Osteocyte (in vitro differentiated cells): ENCODE measurements at regions not wholly inside any gene's neighbourhood (a gene's known extent, or its start where the extent isn't known, plus 50 kb on each side); places are given as distances from the start of the nearest gene placed in this dataset.

Experiments used
- DNase-seq: peaks from one replicate; pipeline ENCODE4 v3.0.0; 2021; ENCODE audit warnings: mixed read lengths; ENCODE audit not compliant: unreplicated experiment; ENCODE audit errors: extremely low spot score
- H3K27ac Mint-ChIP-seq: one replicate; pipeline ENCODE4 v1.8.0; 2021; ENCODE audit warnings: mild to moderate bottlenecking, mixed read lengths; ENCODE audit not compliant: unreplicated experiment
- H3K27me3 Mint-ChIP-seq: one replicate; pipeline ENCODE4 v1.8.0; 2021; ENCODE audit warnings: mixed read lengths; ENCODE audit not compliant: unreplicated experiment
- H3K36me3 Mint-ChIP-seq: one replicate; pipeline ENCODE4 v1.8.0; 2021; ENCODE audit warnings: mixed read lengths; ENCODE audit not compliant: unreplicated experiment
- H3K4me1 Mint-ChIP-seq: one replicate; pipeline ENCODE4 v1.8.0; 2021; ENCODE audit warnings: mixed read lengths; ENCODE audit not compliant: unreplicated experiment
- H3K4me3 Mint-ChIP-seq: one replicate; pipeline ENCODE4 v1.8.0; 2021; ENCODE audit warnings: mild to moderate bottlenecking, moderate library complexity, mixed read lengths; ENCODE audit not compliant: unreplicated experiment
- H3K9me3 Mint-ChIP-seq: one replicate; pipeline ENCODE4 v1.8.0; 2021; ENCODE audit warnings: mixed read lengths; ENCODE audit not compliant: unreplicated experiment
- CTCF ChIP-seq: fragments of 200-600 bp; sonication (generic); IDR thresholded peaks from 2 replicates; pipeline ENCODE4 v1.5.0; 2021; ENCODE audit warnings: antibody characterized with exemption, mild to moderate bottlenecking, moderate library complexity

DNA sequence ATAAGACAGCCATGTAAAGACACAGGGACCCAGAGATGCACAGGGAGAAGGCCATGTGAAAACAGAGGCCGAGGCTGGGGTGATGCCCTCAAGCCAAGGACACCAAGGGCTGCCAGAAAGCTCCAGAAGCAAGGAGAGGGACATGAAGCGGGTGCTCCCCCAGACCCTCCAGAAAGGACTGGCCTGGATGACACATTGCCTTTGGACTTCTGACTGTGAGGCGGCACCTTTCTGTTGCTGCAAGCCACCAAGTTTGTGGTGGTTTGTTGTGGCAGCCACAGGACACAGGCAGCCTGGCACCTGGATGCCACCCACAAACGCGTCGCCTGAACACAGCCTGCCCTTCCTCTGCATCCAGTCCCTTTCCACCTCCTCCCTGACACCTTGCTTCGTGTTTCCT lies 67.1 kb downstream of the RHOB start:
- no peak for DNase-seq
- no peak overlapping the region for H3K4me3 Mint-ChIP-seq
- TF ChIP-seq CTCF = no peak
- no peak overlapping the region for H3K27ac Mint-ChIP-seq
- no peaks in the 10 kb centered on the region for H3K9me3 Mint-ChIP-seq
- H3K4me1 Mint-ChIP-seq = peaks cover 17% of the 10 kb centered on the region
- H3K27me3 Mint-ChIP-seq = no peaks in the 10 kb centered on the region
- no peaks in the 10 kb centered on the region for H3K36me3 Mint-ChIP-seq

GRCh38 chr2:20514596-20515269 lies 67.9 kb downstream of the RHOB start:
- H3K36me3 Mint-ChIP-seq = no peaks in the 10 kb centered on the region
- DNase-seq = no peak
- H3K27me3 Mint-ChIP-seq = no peaks in the 10 kb centered on the region
- no peaks in the 10 kb centered on the region for H3K9me3 Mint-ChIP-seq
- no peak overlapping the region for H3K4me3 Mint-ChIP-seq
- H3K27ac Mint-ChIP-seq = peak overlapping the region; percentile 42
- peaks cover 17% of the 10 kb centered on the region for H3K4me1 Mint-ChIP-seq
- TF ChIP-seq CTCF = no peak

- TF ChIP-seq CTCF = no peak
- Mint-ChIP-seq H3K4me3 (no peak overlapping the region), H3K9me3 (no peaks in the 10 kb centered on the region), H3K36me3 (no peaks in the 10 kb centered on the region), H3K27ac (peak overlapping the region; percentile 42), H3K27me3 (no peaks in the 10 kb centered on the region), H3K4me1 (peaks cover 17% of the 10 kb centered on the region)
- DNase-seq = no peak
These were observed 68.7 kb downstream of the RHOB start for GRCh38 chr2:20515290-20516220.

GRCh38 chr2:20516291-20516645 lies 69.4 kb downstream of the RHOB start:
- no peaks in the 10 kb centered on the region for H3K27me3 Mint-ChIP-seq
- no peak overlapping the region for H3K4me3 Mint-ChIP-seq
- no peak overlapping the region for H3K27ac Mint-ChIP-seq
- no peak for DNase-seq
- H3K9me3 Mint-ChIP-seq = no peaks in the 10 kb centered on the region
- peaks cover 17% of the 10 kb centered on the region for H3K4me1 Mint-ChIP-seq
- TF ChIP-seq CTCF = no peak
- H3K36me3 Mint-ChIP-seq = no peaks in the 10 kb centered on the region

- Mint-ChIP-seq H3K4me1 (peaks cover 17% of the 10 kb centered on the region), H3K9me3 (no peaks in the 10 kb centered on the region), H3K27ac (no peak overlapping the region), H3K27me3 (no peaks in the 10 kb centered on the region), H3K36me3 (no peaks in the 10 kb centered on the region), H3K4me3 (no peak overlapping the region)
- no peak for TF ChIP-seq CTCF
- no peak for DNase-seq
These were observed 69.9 kb downstream of the RHOB start for GRCh38 chr2:20516646-20517341.
